ENCODE measurements at regions not wholly inside any gene's neighbourhood (a gene's known extent, or its start where the extent isn't known, plus 50 kb on each side); places are given as distances from the start of the nearest gene placed in this dataset.
"Not testable (repeated sequence)": the region's sequence is repeated elsewhere in the genome, so short reads cannot be mapped to it uniquely, and the experiment has no call there.

DNA sequence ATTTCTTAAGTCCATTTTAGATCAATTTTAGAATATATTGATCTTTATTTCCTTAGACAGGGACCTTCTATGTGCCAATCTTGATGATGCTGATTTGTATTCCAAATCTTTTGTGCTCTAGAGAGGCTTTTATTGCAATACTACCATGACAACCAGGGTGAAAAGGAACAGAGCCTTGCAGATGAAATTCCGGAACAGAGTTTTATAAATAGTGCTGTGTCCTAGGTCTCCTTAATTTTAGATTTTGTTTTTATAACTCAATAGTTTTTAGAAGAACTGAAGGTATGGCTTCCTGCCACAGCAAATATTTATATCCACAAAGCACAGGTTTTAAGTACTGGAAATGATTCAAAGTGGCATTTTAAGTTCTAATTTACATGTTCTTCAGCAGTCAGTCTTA, 160.2 kb downstream of the PMAIP1 start:
- DNase-seq = no peak

DNA sequence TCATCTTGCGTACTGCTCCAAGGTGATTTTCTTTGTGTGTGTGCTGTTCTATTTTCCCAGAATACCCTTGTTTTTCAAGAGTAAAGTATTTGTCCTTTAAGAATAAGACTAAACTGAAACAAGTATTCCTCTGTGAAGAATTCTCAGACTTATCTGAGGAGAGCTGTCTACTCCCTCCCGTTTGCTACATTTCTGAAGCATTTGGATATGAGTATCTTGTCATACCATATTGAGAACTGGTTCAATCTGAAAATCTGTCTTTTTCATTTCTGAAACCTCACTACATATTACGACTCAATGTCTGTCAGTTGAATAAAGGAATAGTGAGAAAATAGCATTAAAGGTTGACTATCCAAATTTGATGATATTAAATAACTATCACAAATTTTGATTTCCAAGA, 159.4 kb downstream of the PMAIP1 start:
- no peak for DNase-seq

DNA sequence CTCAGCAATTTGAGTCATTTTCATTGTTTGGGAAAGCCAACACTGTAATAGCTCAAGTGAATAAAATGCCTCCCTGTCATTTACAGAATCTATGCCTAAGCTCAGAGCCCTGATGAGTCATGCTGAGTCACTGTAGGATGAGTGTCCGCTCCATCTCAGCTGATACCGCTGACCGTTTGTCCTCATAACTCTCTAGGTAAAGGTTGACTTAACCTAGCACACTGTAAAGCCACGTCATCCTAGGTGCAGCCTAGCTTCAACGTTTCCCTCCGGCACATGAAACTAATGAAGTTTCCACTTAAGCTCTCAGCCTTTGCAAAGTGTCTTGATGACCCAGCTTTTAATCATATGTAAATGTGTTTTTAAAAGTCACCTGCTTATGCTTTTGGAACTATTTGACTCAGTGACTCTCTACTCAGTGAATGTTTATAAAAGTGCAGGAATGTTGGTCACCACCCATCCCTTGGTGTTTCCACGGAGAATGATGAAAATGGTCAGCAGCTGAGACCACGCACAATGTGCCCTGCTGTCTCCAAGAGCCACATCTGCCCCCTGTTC, 154.0 kb downstream of the PMAIP1 start:
- DNase-seq = peak; percentile 1

DNA sequence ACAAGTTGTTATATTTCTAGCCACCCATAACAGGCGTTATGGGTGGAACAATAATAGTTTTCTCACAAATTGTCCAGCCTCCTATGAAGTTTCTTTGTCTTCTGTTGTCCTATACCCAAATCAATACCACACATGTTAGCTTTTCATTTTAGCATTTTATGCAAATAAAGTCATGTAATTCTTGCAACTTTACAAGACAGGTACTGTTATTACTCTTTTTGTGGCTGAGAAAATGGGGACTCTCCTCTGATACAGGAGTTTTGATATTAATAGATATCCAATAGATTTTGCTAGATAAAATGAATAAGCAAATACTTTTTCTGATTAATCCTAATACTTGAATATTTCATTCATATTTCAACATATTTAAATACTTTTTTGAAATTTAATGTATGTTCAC, 151.0 kb downstream of the PMAIP1 start:
- no peak for DNase-seq

DNA sequence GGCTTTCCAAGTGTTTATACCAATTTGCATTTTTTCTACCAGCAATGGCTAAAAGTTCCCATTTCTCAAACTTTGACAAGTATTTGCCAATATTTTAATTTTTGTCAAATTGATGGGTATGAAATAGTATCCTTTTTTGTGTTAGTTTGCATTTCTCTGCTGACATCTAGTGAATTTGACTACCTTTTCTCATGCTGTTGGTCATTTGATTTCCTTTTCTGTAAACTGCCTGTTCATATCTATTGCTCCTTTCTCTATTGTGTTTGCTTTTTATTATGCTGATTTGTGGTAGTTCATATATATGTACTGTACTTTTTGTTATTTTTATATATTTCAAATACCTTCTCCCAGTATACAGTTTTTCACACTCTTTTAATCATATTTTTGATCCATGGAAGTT, 149.4 kb downstream of the PMAIP1 start:
- no peak for DNase-seq

DNA sequence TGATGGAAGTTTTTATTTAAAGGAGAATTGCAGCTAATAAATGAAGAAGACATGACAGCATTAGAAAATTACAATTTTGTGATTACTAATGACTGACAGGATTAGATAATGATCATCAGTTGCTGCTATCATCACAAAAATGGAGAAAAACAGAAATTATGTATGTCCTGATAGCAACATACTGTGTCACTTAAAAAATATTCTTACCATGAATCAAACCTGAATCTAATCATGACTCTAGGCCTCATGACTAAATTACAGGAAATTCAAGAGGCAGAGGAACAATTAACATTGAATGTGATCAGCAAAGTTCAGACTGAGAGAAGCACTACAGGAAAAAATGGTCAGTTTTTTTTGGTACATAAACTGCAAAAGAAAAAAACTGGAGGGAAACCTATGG, 147.8 kb downstream of the PMAIP1 start:
- no peak for DNase-seq

DNA sequence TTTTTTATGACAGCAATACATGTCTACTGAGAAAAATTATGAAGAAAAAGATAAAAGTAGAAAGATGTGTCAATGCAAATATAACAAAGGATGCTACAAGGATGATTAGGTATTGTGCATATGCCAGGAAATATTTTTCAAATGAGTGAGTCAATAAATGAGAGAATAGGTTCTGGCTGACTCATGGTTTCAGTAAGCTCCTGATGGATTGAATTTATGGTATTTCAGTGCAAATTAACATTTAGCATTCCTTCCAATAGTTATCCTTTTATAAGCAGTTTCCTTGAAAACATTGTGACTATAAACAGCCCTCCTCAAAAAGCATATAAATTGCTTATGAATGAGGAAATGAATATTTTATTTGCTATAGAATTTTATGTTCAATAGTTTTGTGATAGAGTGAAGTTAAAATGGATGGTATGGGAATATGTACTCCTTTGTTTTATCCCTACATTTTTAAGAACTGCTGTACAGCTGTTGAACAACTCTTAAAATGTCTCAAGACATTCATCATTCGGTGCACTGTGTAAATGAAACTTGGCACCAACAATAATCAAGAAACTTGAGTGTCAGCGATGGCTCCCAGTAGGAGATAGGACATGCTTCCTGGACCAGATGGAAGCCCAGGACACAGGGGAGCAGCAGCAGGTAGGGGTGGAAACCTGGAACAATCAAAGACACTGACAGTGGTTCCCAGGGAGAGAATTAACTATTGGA, 144.7 kb downstream of the PMAIP1 start:
- DNase-seq = no peak

DNA sequence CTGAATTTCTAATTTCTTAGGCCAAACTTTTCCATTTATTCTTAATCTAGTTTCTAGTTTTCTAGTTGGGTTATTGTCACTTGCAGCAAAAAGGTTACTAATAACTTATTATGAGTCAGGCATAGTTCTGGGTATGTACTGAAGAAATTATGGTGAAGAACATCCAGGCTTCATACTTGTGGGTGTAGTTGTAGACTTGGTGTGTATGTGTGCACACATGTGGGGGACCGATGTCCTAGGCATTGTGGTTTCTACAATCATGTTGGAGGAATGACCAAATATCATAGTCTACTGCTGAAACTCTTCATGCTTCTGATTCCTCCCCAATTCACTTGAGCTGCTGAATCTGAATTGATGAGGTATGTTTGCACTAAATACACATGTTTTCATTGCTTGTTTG, 141.2 kb downstream of the PMAIP1 start:
- no peak for DNase-seq

DNA sequence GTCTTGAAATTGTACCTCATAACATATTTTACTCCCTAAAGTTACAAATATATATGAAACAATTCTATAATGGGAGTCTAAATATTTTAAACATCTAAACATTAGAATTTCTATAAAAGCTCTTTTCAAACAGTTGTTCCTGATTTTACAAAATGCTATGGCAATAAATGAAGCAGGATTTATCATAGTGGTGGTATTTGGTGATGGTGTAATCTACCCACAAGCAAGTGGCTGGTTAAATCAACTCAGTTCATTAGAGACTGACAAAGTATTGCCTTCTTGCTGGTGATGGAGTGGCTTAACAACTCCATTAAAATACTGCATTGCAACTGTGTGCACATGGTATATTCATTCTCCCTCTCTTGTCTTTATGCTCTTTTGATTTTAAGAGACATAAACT, 138.9 kb downstream of the PMAIP1 start:
- no peak for DNase-seq

DNA sequence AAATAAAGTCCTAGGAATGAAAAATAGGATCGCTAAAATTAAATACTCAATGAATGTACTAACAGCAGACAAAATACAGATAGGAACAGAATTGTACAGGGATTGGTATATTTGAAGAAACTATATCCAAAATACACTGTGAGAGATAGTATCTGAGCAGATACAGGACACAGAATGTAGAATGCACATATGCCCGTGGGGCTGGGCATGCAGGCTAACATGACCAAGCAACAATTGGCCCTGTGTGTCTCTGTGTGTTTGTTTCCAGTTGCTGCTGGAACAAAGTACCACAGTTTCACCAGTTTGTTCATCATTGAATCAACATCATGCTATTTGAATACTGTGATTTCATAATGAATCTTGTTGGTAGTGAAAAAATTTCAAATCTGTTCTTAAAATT, 127.6 kb downstream of the PMAIP1 start:
- DNase-seq = no peak

DNA sequence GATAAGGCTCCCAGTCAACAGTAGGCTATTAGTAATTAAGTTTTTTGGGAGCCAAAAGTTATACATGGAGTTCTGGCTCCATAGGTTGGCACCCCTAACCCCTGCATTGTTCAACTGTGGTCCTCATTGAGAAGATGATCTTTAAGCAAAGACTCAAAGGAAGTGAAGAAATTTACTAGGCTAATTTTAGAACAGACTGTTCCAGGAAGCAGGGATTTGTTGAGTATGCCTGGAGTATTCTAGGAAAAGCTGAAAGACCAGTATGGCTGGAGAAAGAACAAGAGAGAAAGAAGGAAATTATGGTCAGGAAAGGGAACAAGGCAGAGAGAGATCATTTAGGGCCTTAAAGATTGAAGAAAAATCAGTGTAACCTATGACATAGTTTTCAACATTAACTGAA, 125.1 kb downstream of the PMAIP1 start:
- DNase-seq = no peak

DNA sequence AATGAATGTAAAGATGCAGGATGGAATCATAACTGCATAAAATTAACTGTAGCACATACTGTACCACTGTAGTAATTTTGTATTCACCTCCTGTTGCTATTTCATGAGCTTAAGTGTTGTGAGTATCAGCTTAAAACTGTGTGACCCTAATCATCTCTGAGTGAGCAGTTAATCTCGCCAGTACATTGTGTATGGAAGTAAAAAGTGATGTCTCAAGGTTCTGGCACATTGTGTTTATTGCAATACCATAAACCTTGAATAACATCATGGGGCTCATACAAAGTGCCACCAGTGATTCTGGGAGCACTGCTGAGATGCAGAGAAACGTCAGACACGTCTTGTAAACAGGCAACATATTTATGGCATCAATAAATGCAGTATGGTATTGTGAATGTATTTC, 124.5 kb downstream of the PMAIP1 start:
- DNase-seq = no peak

DNA sequence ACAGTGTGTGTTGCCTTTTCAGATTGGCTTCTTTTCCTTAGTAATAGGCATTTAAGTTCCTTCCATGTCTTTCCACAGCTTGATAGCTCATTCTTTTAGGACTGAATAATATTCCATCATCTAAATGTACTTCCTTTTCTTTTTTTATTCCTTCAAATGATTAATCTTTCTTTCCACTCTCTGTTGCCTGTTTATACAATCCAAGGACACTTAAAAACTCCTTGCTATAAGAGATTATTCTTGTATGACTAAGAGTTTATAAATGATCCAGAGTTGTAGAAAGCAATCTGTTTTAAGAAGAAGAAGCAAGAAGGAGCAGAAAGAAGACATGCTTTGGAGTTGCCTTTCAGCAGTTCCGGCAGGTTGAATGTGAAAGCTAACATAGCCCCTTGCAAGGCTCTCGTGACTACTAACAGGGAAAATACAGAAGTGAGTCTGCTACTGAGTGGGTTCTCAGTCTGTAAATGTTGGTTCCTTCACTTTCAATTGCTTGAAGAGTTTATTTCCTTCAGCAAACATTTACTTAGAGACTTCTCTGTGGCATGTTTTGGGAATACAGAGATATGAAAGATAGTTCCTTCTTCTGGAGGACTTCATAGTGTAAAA, 123.0 kb downstream of the PMAIP1 start:
- no peak for DNase-seq

DNA sequence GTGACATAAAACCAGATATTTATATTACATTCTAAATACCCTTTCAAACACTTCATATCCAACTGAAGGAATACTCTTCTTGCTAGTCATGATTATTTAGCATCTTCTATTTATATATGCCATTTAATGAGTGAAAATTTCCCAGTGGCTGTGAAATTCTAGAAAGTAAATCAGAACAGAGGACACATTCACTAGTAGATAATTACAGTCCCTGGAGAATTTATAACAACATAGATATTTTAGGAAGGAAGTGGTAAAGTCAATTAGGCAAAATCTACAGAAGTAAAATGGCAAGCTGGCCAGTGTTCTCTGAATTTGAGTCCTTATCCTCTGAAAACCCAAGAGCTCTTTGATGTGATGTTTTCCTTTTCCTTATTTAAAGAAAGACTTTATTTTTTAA, 121.8 kb downstream of the PMAIP1 start:
- no peak for DNase-seq

DNA sequence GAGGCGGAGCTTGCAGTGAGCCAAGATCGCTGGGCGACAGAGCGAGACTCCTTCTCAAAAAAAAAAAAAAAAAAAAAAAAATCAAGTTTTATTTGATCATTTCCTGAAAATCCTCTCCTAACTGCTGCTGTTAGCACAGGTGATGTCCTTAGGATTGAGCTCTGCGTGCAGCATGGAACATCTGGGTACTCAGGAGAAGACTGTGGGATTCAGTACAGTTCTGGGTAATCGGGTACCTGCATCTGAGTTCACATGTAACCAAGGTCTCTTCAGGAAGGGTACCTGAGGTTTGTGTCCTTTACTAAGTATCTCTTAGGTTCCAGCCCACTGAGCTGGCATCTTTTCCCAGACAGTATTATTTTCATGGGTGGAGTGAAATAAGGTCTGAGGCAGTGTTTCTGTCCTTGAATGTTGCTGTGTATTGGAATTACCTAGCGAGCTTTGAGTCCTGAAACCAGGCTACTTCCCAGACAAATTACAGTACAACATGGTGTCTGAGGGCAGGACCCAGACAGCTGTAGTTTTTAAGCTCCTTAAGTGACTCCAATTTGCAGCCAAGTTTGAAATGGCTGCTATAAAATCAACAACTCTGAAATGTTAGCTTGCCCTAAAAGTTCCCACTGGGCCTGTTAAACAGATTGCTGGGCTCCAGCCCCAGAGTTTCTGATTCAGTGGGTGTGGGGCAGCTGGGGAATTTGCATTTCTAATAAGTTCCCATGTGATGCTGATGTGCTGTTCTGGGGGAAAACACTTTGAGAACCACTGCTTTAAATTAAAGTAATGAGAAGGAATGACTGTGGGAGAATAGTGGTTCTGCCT, 120.5 kb downstream of the PMAIP1 start:
- no peak for DNase-seq

DNA sequence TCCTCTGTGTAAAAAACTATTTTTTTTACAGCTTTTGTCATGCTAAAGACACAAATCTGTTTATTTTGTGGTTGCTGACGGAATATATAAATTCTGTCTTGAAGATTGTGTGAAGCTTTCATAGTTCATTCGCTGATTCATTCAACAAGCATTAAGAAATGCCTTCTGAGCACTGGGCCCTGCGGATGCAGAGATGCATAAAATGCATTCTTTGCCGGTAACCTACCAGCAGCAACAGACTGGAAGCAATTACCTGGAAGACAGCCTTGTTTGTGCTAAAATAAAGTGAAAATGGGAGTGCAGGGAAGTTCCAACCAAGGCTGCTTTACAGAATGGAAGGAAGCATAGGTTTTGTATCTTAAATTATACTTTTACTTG, 119.7 kb downstream of the PMAIP1 start:
- no peak for DNase-seq

DNA sequence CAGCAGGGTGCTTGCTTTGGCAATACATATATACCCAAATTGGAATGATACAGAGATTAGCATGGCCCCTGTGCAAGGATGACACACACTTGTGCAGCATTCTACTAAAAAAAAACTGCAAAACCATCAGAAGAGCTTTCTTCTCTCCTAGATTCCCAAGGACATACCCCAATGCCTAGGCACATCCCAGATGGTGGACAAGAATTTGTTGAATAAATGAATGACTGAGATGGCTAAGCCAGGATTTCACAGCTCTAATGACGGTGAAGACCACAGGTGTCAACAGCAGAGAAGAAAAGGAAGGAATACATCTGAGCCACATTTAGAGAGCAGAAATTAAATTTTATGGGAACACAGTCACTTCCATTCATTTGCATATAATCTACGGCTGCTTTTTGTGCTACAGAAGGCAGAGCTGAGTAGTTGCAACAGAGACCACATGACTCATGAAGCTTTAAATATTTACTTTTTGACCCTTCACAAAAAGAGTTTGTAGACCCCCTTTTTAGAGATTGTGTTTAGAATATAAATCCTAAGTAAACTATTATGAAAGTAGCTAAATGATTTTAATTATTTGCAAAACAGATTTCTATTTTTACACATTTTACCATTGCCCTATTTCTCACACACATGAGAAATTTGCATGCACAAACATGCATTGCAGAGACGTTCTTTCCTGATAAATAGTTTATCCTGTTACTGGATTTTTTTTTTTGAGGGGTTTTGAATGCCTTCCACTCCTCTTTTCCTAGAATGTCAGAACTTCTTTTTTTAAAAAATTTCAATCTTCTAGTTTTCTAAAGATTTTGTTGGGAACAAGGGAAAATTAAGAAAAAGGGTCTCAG, 119.0 kb downstream of the PMAIP1 start:
- no peak for DNase-seq

DNA sequence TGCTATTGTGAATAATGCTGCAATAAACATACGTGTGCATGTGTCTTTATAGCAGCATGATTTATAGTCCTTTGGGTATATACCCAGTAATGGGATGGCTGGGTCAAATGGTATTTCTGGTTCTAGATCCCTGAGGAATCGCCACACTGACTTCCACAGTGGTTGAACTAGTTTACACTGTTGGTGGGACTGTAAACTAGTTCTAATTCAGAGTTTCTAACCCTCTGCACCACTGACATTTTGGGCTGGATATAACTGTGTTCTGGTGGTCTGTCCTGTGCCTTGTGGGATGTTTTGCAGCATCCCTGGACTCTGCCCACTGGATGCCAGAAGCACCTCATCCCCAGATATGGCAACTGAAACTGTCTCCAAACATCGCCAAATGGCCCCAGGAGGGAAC, 118.3 kb downstream of the PMAIP1 start:
- not testable (repeated sequence) for DNase-seq

DNA sequence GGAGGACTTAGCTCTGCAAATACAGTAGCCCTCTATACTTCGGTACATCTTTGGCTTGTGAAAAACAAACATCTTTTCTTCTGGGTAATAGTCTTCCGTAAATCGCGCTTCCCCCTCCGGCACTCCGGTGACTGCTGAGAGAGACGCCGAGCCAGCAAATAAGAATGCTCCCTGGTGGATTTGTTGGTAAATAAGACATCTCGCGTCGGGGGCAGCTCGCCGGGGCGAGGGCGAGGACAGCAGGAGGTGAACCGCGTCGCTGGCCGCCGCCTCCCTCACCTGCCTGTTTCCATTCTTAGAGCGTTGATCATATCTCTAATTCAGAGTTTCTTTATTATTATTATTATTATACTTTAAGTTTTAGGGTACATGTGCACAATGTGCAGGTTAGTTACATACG, 117.6 kb downstream of the PMAIP1 start:
- no peak for DNase-seq

DNA sequence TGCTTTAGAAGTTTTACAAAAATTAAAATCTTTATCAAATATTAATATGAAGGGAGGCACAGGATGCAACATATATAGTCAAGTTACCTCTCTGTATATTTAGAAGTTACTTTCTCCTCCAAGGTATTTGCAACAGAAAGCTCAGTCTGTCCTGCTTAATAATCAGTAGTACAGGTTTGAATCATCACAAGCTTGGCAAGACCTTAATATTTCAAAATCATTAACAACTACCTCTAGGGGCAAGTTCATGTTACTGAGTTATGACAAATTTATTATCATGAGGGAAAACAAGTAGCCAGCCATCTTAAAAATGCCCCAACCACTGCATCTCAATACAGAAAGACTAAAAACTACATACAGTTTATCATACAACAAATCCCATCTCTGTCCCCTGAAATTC, 116.0 kb downstream of the PMAIP1 start:
- not testable (repeated sequence) for DNase-seq

DNA sequence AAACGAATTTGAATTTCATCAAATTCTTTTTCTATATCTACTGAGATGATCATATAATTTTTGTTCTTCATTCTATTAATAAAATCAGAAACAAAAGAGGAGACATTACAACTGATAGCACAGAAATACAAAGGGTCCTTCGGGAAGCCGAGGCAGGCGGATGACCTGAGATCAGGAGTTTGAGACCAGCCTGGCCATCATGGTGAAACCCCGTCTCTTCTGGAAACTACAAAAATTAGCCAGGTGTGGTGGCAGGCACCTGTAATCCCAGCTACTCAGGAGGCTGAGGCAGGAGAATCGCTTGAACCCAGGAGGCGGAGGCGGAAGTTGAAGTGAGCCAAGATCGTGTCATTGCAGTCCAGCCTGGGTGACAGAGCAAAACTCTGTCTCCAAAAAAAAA, 113.4 kb downstream of the PMAIP1 start:
- not testable (repeated sequence) for DNase-seq

DNA sequence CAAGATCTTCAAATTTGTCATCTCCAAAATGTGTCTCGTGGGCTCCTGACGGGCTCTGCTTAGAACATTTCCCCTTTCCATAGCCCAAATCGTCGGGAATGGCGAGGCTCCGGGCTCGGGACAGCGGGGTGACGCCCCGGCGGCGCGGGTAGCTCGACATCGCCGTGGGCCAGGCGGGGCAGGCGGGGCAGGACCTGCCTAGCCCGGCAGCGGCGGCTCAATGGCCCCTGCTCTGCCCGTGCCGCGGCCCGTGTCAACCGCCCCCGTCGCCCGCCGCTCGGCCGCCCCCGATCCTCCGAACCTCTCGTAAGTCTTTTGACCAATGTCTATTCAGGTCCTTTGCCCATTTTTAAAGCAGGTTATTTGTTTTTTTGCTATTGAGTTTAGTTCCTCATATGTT, 111.2 kb downstream of the PMAIP1 start:
- DNase-seq = no peak

DNA sequence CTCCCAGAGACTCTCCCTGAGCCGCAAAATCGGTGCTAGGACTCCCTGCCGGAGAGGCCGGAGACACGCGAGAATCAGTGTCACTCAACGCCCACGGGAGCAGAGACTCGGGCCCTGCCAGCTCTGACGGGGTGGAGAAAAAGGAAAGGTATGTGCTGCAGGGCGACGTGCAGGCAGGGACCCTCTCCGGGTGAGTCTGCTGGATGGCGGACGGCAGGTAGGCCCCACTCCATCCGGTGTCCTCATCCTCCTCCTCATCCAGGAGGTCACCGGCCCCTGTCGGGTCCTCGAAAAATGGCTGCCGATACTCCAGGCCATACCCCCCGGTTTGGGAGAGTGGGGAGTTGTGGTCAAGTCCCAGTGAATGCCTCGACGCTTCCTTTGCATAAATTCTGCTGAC, 110.7 kb downstream of the PMAIP1 start:
- DNase-seq = no peak

Measured in stimulated activated CD4-positive, alpha-beta T cell treated with anti-CD3 and anti-CD28 coated beads, Interleukin-1b, Interleukin-23, amount 100 ng/mL, for 48 hours (primary cell).